Right renal cortex interstitium (tissue), 3 donors: ENCODE measurements at regions not wholly inside any gene's neighbourhood (a gene's known extent, or its start where the extent isn't known, plus 50 kb on each side); places are given as distances from the start of the nearest gene placed in this dataset.
"Not testable (repeated sequence)": the region's sequence is repeated elsewhere in the genome, so short reads cannot be mapped to it uniquely, and the experiment has no call there.

Experiments
- DNase-seq, 3 donors: peaks; one replicate each; pipeline ENCODE4 v3.0.0-alpha.2; 2013; ENCODE audit warnings: low read depth in 3 of 3, low spot score in 2 of 3

- DNase-seq = not testable (repeated sequence)
These were observed 119.7 kb upstream of the ZNF469 start for GRCh38 chr16:88262858-88263563.

GRCh38 chr16:88263681-88264287 lies 119.0 kb upstream of the ZNF469 start:
- DNase-seq = not testable (repeated sequence)

- DNase-seq = no peak
These were observed 118.0 kb upstream of the ZNF469 start for GRCh38 chr16:88264641-88265285.

GRCh38 chr16:88265286-88265938 lies 117.3 kb upstream of the ZNF469 start:
- DNase-seq = not testable (repeated sequence)

GRCh38 chr16:88266036-88266435 lies 116.7 kb upstream of the ZNF469 start:
- DNase-seq = not testable (repeated sequence)

- not testable (repeated sequence) for DNase-seq
These were observed 115.7 kb upstream of the ZNF469 start for GRCh38 chr16:88266935-88267551.

- not testable (repeated sequence) for DNase-seq
These were observed 114.4 kb upstream of the ZNF469 start for GRCh38 chr16:88268186-88268970.

- not testable (repeated sequence) for DNase-seq
These were observed 112.5 kb upstream of the ZNF469 start for GRCh38 chr16:88270171-88270790.

GRCh38 chr16:88271296-88271695 lies 111.5 kb upstream of the ZNF469 start:
- DNase-seq = not testable (repeated sequence)

GRCh38 chr16:88271776-88272175 lies 111.0 kb upstream of the ZNF469 start:
- not testable (repeated sequence) for DNase-seq

GRCh38 chr16:88272437-88272836 lies 110.3 kb upstream of the ZNF469 start:
- not testable (repeated sequence) for DNase-seq

GRCh38 chr16:88274126-88274750 lies 108.5 kb upstream of the ZNF469 start:
- not testable (repeated sequence) for DNase-seq

- no peak for DNase-seq
These were observed 107.9 kb upstream of the ZNF469 start for GRCh38 chr16:88274847-88275246.

GRCh38 chr16:88275336-88276122 lies 107.2 kb upstream of the ZNF469 start:
- not testable (repeated sequence) for DNase-seq

- not testable (repeated sequence) for DNase-seq
These were observed 106.6 kb upstream of the ZNF469 start for GRCh38 chr16:88276123-88276588.

GRCh38 chr16:88276591-88276990 lies 106.2 kb upstream of the ZNF469 start:
- no peak for DNase-seq

- no peak for DNase-seq
These were observed 102.8 kb upstream of the ZNF469 start for GRCh38 chr16:88279998-88280397.

GRCh38 chr16:88281858-88282563 lies 100.7 kb upstream of the ZNF469 start:
- no peak for DNase-seq
